Trophoblast cell (in vitro differentiated cells and primary cell): ENCODE measurements at regions not wholly inside any gene's neighbourhood (a gene's known extent, or its start where the extent isn't known, plus 50 kb on each side); places are given as distances from the start of the nearest gene placed in this dataset.
A peak's percentile ranks its signal among the peaks of the same experiment; 100 is the strongest.

Source experiments
- DNase-seq, 2 donors: peaks; one replicate each; pipeline ENCODE4 v3.0.0-alpha.2; 2016
- H2AFZ ChIP-seq: 2 replicates; pipeline ENCODE4 v1.6.1; 2013; ENCODE audit warnings: low read length, moderate library complexity, mild to moderate bottlenecking; ENCODE audit not compliant: insufficient read depth, poor library complexity
- H2AK5ac ChIP-seq: 2 replicates; pipeline ENCODE4 v1.6.1; 2013; ENCODE audit warnings: mild to moderate bottlenecking, low read length
- H2BK120ac ChIP-seq: 2 replicates; pipeline ENCODE4 v1.6.1; 2013; ENCODE audit warnings: low read length, mild to moderate bottlenecking, moderate library complexity; ENCODE audit not compliant: insufficient read depth, poor library complexity
- H2BK12ac ChIP-seq: 2 replicates; pipeline ENCODE4 v1.6.1; 2013; ENCODE audit warnings: mild to moderate bottlenecking, low read length, moderate library complexity
- H2BK5ac ChIP-seq: 2 replicates; pipeline ENCODE4 v1.6.1; 2013; ENCODE audit warnings: low read length, low read depth, moderate library complexity, mild to moderate bottlenecking; ENCODE audit not compliant: poor library complexity
- H3K14ac ChIP-seq: 2 replicates; pipeline ENCODE4 v1.6.1; 2013; ENCODE audit warnings: mild to moderate bottlenecking, low read length
- H3K18ac ChIP-seq: 2 replicates; pipeline ENCODE4 v1.6.1; 2013; ENCODE audit warnings: mild to moderate bottlenecking, low read length
- H3K23ac ChIP-seq: 2 replicates; pipeline ENCODE4 v1.6.1; 2013; ENCODE audit warnings: low read length
- H3K27ac ChIP-seq: 2 replicates; pipeline ENCODE4 v1.5.1; 2013; ENCODE audit warnings: low read depth, mild to moderate bottlenecking, inconsistent platforms, low read length, moderate library complexity
- H3K27me3 ChIP-seq: 2 replicates; pipeline ENCODE4 v1.6.1; 2013; ENCODE audit warnings: inconsistent platforms, mild to moderate bottlenecking, low read length, moderate library complexity; ENCODE audit not compliant: insufficient read depth
- H3K36me3 ChIP-seq, 2 experiments: 1 replicate in 1 of 2; 2 replicates in 1 of 2; pipeline ENCODE4 v1.6.1; 2013; ENCODE audit warnings: low read length in 2 of 2, mild to moderate bottlenecking in 2 of 2, moderate library complexity in 1 of 2; ENCODE audit not compliant: insufficient read depth in 2 of 2, control insufficient read depth in 1 of 2
- H3K4ac ChIP-seq: 2 replicates; pipeline ENCODE4 v1.6.1; 2013; ENCODE audit warnings: low read depth, mild to moderate bottlenecking, low read length, moderate library complexity
- H3K4me1 ChIP-seq, 2 experiments: 1 replicate in 1 of 2; 2 replicates in 1 of 2; pipeline ENCODE4 v1.6.1; 2013; ENCODE audit warnings: low read length in 2 of 2, mild to moderate bottlenecking in 2 of 2, moderate library complexity in 1 of 2; ENCODE audit not compliant: insufficient read depth in 2 of 2, control insufficient read depth in 1 of 2
- H3K4me2 ChIP-seq: 2 replicates; pipeline ENCODE4 v1.6.1; 2013; ENCODE audit warnings: inconsistent platforms, mild to moderate bottlenecking, low read length, moderate library complexity
- H3K4me3 ChIP-seq: 2 replicates; pipeline ENCODE4 v1.5.1; 2013; ENCODE audit warnings: mild to moderate bottlenecking, low read depth, low read length, inconsistent platforms
- H3K79me1 ChIP-seq: one replicate; pipeline ENCODE4 v1.6.1; 2013; ENCODE audit warnings: low read length
- H3K79me2 ChIP-seq: 2 replicates; pipeline ENCODE4 v1.6.1; 2013; ENCODE audit warnings: low read length, mild to moderate bottlenecking; ENCODE audit not compliant: control insufficient read depth, insufficient read depth, poor library complexity
- H3K9ac ChIP-seq: 2 replicates; pipeline ENCODE4 v1.6.1; 2013; ENCODE audit warnings: mild to moderate bottlenecking, low read length
- H3K9me3 ChIP-seq: 2 replicates; pipeline ENCODE4 v1.6.1; 2013; ENCODE audit warnings: low read depth, mild to moderate bottlenecking, control low read depth, inconsistent platforms, low read length; ENCODE audit not compliant: insufficient read depth
- H4K12ac ChIP-seq: 2 replicates; pipeline ENCODE4 v1.6.1; 2013; ENCODE audit warnings: low read depth, mild to moderate bottlenecking, low read length, moderate library complexity
- H4K8ac ChIP-seq: 2 replicates; pipeline ENCODE4 v1.6.1; 2013; ENCODE audit warnings: low read depth, mild to moderate bottlenecking, low read length, moderate library complexity
- H4K91ac ChIP-seq: one replicate; pipeline ENCODE4 v1.6.1; 2013; ENCODE audit warnings: low read depth, mild to moderate bottlenecking, low read length, moderate library complexity
- WGBS: extraction: QIAGEN DNeasy Blood & Tissue Kit; methylation state at CpG from one replicate; pipeline ENCODE4 v1.1.7; 2013; ENCODE audit warnings: missing lambda C conversion rate; ENCODE audit not compliant: insufficient read length, insufficient coverage; ENCODE audit errors: extremely low coverage; 5-methylcytosine and 5-hydroxymethylcytosine counted together

DNA sequence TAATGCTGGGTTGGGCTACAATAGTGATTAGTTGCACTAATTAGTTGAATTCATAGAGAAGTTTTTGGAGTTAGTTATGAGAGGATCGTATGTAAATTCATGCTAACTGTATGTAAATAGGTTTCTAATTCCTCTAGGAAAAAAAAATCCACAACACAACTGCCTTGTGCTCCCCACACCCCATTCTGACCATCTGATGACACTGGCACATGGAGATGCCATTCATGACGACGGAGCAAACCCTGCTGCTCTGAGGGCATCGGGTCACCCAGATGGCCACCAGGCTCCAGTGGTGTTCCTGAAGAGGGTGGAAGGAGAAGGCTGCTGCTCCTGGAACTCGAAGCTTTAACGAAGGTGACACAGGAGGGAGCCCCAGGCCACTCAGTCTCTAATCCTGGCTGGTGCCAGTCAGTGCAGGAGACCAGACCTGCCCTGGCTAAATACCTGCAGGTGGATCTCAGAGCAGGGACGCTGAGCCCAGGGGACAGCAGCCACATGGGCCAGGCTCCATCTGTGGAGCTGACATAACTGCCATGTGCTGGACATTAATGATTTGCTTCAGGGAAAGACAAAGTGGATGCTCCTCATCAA is 90.3 kb downstream of the FAM50B start:
- WGBS, result no CpG with 5 or more reads among the region's 7 CpGs
- H3K23ac ChIP-seq, result no peak overlapping the region
- no peak overlapping the region for H3K9ac ChIP-seq

DNA sequence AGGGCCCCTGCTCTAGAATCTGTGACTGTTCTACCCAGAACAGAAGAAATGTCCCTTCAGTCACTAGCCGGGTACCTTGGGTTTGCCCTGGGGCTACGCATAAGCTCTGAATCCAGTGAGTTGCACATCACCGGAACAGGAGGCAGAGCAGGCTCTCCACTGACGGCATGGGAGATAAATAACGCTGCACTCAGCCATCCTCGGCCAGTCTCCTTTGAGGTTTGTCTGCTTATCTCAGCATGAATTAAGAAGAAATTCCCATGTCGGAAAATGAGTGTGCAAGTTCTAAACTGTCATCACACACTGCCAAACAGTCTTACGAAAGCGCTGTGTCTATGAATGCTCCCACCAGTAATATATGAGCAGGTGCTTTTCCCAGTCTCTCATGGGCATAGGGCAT is 90.8 kb downstream of the FAM50B start:
- Histone ChIP-seq H2BK12ac (no peak overlapping the region), H2AK5ac (no peak overlapping the region), H3K23ac (no peak overlapping the region), H3K14ac (no peak overlapping the region), H4K8ac (no peak overlapping the region), H3K4me3 (no peak overlapping the region), H3K4ac (no peak overlapping the region), H3K18ac (no peak overlapping the region), H2BK5ac (no peak overlapping the region), H3K27me3 (no peaks in the 10 kb centered on the region), H4K12ac (no peak overlapping the region), H3K4me2 (no peak overlapping the region), H3K4me1 (peaks cover 0 to 5% of the 10 kb centered on the region in 2 experiments), H3K79me2 (no peaks in the 10 kb centered on the region), H3K36me3 (no peaks in the 10 kb centered on the region), H3K79me1 (no peaks in the 10 kb centered on the region), H4K91ac (no peak overlapping the region), H2BK120ac (no peak overlapping the region), H3K27ac (no peak overlapping the region), H3K9ac (no peak overlapping the region), H2AFZ (no peak overlapping the region), H3K9me3 (peaks cover 1% of the 10 kb centered on the region)
- WGBS, result no CpG with 5 or more reads among the region's 9 CpGs
- peak; percentile 51 to 55 for DNase-seq

More for the DNA sequence above, 90.3 kb downstream of the FAM50B start:
- Histone ChIP-seq H3K4me2 (no peak overlapping the region), H3K14ac (no peak overlapping the region), H3K36me3 (no peaks in the 10 kb centered on the region), H3K4me1 (peaks cover 0 to 5% of the 10 kb centered on the region in 2 experiments), H3K79me1 (no peaks in the 10 kb centered on the region), H2BK12ac (no peak overlapping the region), H3K79me2 (no peaks in the 10 kb centered on the region), H2AFZ (no peak overlapping the region), H2BK5ac (no peak overlapping the region), H3K4ac (no peak overlapping the region), H4K91ac (no peak overlapping the region), H3K27me3 (no peaks in the 10 kb centered on the region), H4K12ac (no peak overlapping the region), H4K8ac (no peak overlapping the region), H2BK120ac (no peak overlapping the region), H3K4me3 (no peak overlapping the region), H3K9me3 (peaks cover 1% of the 10 kb centered on the region), H3K27ac (no peak overlapping the region), H3K18ac (no peak overlapping the region), H2AK5ac (no peak overlapping the region)
- DNase-seq, result no peak

DNA sequence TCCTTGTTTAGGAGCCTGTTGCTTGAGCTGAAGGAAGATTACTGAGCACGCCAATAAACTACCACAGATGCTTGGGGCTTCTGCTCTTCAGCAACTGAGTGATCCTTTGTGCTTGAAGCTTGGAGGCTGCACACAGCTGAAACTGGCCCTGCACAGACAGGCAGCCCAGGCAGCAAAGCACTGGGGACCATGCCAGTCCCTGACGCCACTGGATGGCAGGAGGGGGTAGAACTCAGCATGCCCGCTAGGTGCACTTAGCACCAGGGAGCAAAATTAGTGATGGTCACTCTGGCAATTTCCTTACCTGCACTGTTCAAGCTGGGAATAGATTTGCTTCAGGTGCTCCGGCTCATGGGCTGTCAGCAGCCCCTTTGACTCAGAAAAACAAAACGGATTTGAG is 91.5 kb downstream of the FAM50B start:
- Histone ChIP-seq H3K79me1 (no peaks in the 10 kb centered on the region), H2BK120ac (no peak overlapping the region), H2AFZ (no peak overlapping the region), H3K18ac (no peak overlapping the region), H2AK5ac (no peak overlapping the region), H4K8ac (no peak overlapping the region), H3K27me3 (no peaks in the 10 kb centered on the region), H3K4me3 (no peak overlapping the region), H3K23ac (no peak overlapping the region), H3K36me3 (no peaks in the 10 kb centered on the region), H3K27ac (no peak overlapping the region), H3K79me2 (no peaks in the 10 kb centered on the region), H3K4me2 (no peak overlapping the region), H3K14ac (no peak overlapping the region), H3K4ac (no peak overlapping the region), H3K9me3 (peaks cover 1% of the 10 kb centered on the region), H4K12ac (no peak overlapping the region), H3K9ac (no peak overlapping the region), H3K4me1 (peaks cover 0 to 5% of the 10 kb centered on the region in 2 experiments), H2BK12ac (no peak overlapping the region), H2BK5ac (no peak overlapping the region), H4K91ac (no peak overlapping the region)
- no peak for DNase-seq
- no CpG with 5 or more reads among the region's 5 CpGs for WGBS

DNA sequence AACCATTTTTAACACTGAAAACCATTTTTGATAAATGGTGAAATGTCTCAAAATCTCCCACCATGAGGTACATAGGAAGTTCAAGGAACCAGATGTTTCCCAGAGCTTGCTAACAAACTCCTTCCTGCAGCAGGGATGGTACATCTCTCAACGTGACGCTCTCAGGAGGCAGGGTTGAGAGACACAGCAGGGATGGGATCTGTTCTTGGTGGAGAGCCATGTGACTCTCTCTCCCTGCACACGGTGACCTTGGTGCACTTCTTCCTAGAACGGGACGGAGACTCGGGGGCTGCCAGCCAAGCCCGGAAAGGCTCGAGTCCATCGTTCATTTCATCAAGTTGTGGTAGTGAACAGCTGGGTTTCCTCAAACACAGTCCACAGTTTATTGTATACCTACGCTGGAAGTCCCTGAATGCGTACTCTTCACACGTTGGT is 94.2 kb downstream of the FAM50B start:
- Histone ChIP-seq H4K91ac (no peak overlapping the region), H4K12ac (no peak overlapping the region), H4K8ac (no peak overlapping the region), H2BK12ac (no peak overlapping the region), H3K27ac (no peak overlapping the region), H3K27me3 (no peaks in the 10 kb centered on the region), H3K79me1 (no peaks in the 10 kb centered on the region), H3K4me2 (no peak overlapping the region), H3K14ac (no peak overlapping the region), H3K9me3 (no peaks in the 10 kb centered on the region), H3K4me3 (no peak overlapping the region), H3K9ac (no peak overlapping the region), H2AFZ (no peak overlapping the region), H3K36me3 (no peaks in the 10 kb centered on the region), H2AK5ac (no peak overlapping the region), H3K79me2 (no peaks in the 10 kb centered on the region), H2BK120ac (no peak overlapping the region), H3K23ac (no peak overlapping the region), H3K18ac (no peak overlapping the region), H3K4me1 (peaks cover 0 to 3% of the 10 kb centered on the region in 2 experiments), H2BK5ac (no peak overlapping the region), H3K4ac (no peak overlapping the region)
- no CpG with 5 or more reads among the region's 12 CpGs for WGBS
- no peak for DNase-seq
